HL-60/S4 treated with retinoic acid at 250 ng/mL for 4 days and 3 days (cell line): ENCODE measurements at regions not wholly inside any gene's neighbourhood (a gene's known extent, or its start where the extent isn't known, plus 50 kb on each side); places are given as distances from the start of the nearest gene placed in this dataset.

Experiments used
- in situ Hi-C: fragments of 300-500 bp; cut with MboI; formaldehyde crosslinking; loops from 2 replicates; pipeline ENCODE4 v1.7.0; 2022; ENCODE audit warnings: low sequenced_read_pairs

DNA sequence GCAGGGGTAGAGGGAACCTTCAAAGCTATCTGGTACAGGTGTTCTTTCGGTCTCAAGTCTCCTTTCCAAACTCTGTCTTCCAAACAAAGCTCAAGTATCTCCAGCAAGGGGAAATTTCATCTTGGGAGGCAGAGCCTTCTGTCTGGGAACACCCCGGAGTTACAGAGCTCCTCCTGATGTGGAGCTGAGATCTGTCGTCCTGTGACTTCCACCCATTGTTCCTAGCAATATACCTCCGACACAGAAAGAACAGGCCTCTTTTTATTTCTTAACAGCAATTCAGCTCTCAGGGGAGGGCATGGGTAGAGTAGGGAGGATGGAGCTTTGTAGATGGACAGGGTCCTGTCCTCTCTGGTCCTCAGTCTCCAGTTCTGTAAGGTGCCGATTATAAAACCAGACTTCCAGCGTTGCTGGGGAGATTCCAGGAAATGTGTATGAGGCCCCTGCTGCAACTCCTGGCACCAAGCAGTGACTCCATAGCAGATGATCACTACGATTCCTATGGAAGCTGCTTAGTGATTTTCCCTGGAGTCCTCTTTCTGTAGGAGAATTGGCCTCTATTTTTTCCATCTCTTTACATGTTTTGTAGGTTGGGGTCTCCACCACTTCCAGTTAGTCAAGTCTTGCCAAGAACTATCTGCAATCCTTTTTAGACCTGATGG is 56.0 kb upstream of the ARGLU1 start:
- in situ Hi-C loops = no loop called here

GRCh38 chr13:106621833-106622232 is 53.9 kb upstream of the ARGLU1 start:
- in situ Hi-C loops = no loop called here

- in situ Hi-C loops = no loop called here
These were observed 52.0 kb upstream of the ARGLU1 start for GRCh38 chr13:106619688-106620555.
